ENCODE measurements at regions not wholly inside any gene's neighbourhood (a gene's known extent, or its start where the extent isn't known, plus 50 kb on each side); places are given as distances from the start of the nearest gene placed in this dataset.
"Not testable (repeated sequence)": the region's sequence is repeated elsewhere in the genome, so short reads cannot be mapped to it uniquely, and the experiment has no call there.

- DNase-seq: not testable (repeated sequence)
These were observed 148.0 kb upstream of the PDE4D start for GRCh38 chr5:60041508-60041907.

GRCh38 chr5:60036192-60036938, 142.8 kb upstream of the PDE4D start:
- no peak for DNase-seq

GRCh38 chr5:60026161-60026560, 132.6 kb upstream of the PDE4D start:
- no peak for DNase-seq

GRCh38 chr5:60024104-60024503, 130.6 kb upstream of the PDE4D start:
- DNase-seq: no peak

GRCh38 chr5:60023255-60023654, 129.7 kb upstream of the PDE4D start:
- no peak for DNase-seq

- no peak for DNase-seq
These were observed 126.9 kb upstream of the PDE4D start for GRCh38 chr5:60020457-60020856.

- DNase-seq: not testable (repeated sequence)
These were observed 125.4 kb upstream of the PDE4D start for GRCh38 chr5:60018960-60019359.

- DNase-seq: no peak
These were observed 124.6 kb upstream of the PDE4D start for GRCh38 chr5:60018091-60018490.

GRCh38 chr5:60014331-60014730, 120.8 kb upstream of the PDE4D start:
- no peak for DNase-seq

GRCh38 chr5:60010853-60011252, 117.3 kb upstream of the PDE4D start:
- no peak for DNase-seq

- DNase-seq: no peak
These were observed 116.8 kb upstream of the PDE4D start for GRCh38 chr5:60010328-60010727.

GRCh38 chr5:60007729-60008128, 114.2 kb upstream of the PDE4D start:
- no peak for DNase-seq

GRCh38 chr5:59999056-59999455, 105.5 kb upstream of the PDE4D start:
- no peak for DNase-seq

- no peak for DNase-seq
These were observed 98.7 kb upstream of the PDE4D start for GRCh38 chr5:59992206-59992605.

- no peak for DNase-seq
These were observed 94.9 kb upstream of the PDE4D start for GRCh38 chr5:59988396-59988795.

- DNase-seq: no peak
These were observed 82.8 kb upstream of the PDE4D start for GRCh38 chr5:59976342-59976741.

GRCh38 chr5:59972043-59972442, 78.5 kb upstream of the PDE4D start:
- no peak for DNase-seq

GRCh38 chr5:59959330-59959729, 65.8 kb upstream of the PDE4D start:
- no peak for DNase-seq

GRCh38 chr5:59956130-59956783, 62.7 kb upstream of the PDE4D start:
- no peak for DNase-seq

- no peak for DNase-seq
These were observed 61.7 kb upstream of the PDE4D start for GRCh38 chr5:59955241-59955640.

- DNase-seq: no peak
These were observed 50.1 kb upstream of the PDE4D start for GRCh38 chr5:59943452-59944113.
